Testis (tissue), 2 donors: ENCODE measurements at regions not wholly inside any gene's neighbourhood (a gene's known extent, or its start where the extent isn't known, plus 50 kb on each side); places are given as distances from the start of the nearest gene placed in this dataset.

Source experiments
- POLR2A ChIP-seq: fragments of 450-650 bp; IDR thresholded peaks from one replicate; pipeline ENCODE4 v1.6.1; 2017; ENCODE audit warnings: antibody characterized with exemption, mild to moderate bottlenecking, moderate library complexity
- TF ChIP-seq, protein P1 (sequence below), 3 experiments: fragments of 450-650 bp in 2 of 3; fragments of 200-600 bp in 1 of 3; sonication (generic) in 1 of 3; IDR thresholded peaks; one replicate each; pipeline ENCODE4 v1.5.1; 2016 to 2019; ENCODE audit warnings: antibody characterized with exemption in 3 of 3, mild to moderate bottlenecking in 2 of 3, moderate library complexity in 1 of 3

DNA sequence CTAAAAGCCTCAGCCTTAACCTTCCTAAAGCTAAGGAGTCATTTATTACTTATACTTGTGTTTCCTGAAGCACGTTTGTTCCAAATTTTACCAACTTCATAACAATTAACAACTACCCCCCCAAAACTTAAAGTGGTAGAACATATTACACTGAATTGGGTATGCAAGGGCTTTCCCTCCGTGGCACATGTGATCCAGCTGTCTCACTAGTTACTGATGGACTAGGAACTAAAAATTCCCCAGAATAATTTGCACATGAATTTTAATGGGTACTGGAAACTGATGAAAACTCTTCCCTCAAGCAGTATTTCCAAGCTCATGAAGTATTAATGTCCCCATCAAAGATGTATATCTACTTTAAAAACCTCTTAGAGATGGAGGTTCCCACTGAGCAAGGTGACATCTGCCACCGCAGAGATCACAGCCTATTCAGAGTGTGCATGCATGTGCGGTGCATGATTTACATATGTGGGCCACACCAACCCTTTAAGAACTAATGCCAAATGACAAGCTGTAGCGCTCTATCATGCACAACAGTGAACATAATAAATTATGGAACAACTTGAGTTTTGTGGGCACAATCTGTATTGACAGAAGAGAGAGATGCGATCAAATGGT lies 139.9 kb upstream of the ADCY1 start:
- TF ChIP-seq, protein P1, sequence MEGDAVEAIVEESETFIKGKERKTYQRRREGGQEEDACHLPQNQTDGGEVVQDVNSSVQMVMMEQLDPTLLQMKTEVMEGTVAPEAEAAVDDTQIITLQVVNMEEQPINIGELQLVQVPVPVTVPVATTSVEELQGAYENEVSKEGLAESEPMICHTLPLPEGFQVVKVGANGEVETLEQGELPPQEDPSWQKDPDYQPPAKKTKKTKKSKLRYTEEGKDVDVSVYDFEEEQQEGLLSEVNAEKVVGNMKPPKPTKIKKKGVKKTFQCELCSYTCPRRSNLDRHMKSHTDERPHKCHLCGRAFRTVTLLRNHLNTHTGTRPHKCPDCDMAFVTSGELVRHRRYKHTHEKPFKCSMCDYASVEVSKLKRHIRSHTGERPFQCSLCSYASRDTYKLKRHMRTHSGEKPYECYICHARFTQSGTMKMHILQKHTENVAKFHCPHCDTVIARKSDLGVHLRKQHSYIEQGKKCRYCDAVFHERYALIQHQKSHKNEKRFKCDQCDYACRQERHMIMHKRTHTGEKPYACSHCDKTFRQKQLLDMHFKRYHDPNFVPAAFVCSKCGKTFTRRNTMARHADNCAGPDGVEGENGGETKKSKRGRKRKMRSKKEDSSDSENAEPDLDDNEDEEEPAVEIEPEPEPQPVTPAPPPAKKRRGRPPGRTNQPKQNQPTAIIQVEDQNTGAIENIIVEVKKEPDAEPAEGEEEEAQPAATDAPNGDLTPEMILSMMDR (IDR thresholded peaks at IDR 0.05), result no peak
- no peak for TF ChIP-seq POLR2A
